Uterus (tissue), 3 donors: ENCODE measurements at regions not wholly inside any gene's neighbourhood (a gene's known extent, or its start where the extent isn't known, plus 50 kb on each side); places are given as distances from the start of the nearest gene placed in this dataset.
"Not testable (repeated sequence)": the region's sequence is repeated elsewhere in the genome, so short reads cannot be mapped to it uniquely, and the experiment has no call there.

ENCODE experiments used
- DNase-seq, 2 donors: peaks; one replicate each; pipeline ENCODE4 v3.0.0-alpha.2; 2019 to 2020
- H3K27ac ChIP-seq, 2 donors: fragments of 200-600 bp; sonication (generic); 1 replicate in 1 of 2; 2 replicates in 1 of 2; pipeline ENCODE4 v1.5.1; 2016 to 2018
- H3K27me3 ChIP-seq, 2 donors: fragments of 200-600 bp; sonication (generic); one replicate each; pipeline ENCODE4 v1.5.1; 2018 to 2019; ENCODE audit warnings: control low read depth in 1 of 2
- H3K36me3 ChIP-seq, 2 donors: fragments of 200-600 bp; sonication (generic); one replicate each; pipeline ENCODE4 v1.5.1; 2019; ENCODE audit warnings: control low read depth in 1 of 2
- H3K4me1 ChIP-seq, 2 donors: fragments of 200-600 bp; sonication (generic); one replicate each; pipeline ENCODE4 v1.5.1; 2018 to 2019; ENCODE audit warnings: control low read depth in 1 of 2
- H3K4me3 ChIP-seq, 2 donors: fragments of 200-600 bp; sonication (generic); 1 replicate in 1 of 2; 2 replicates in 1 of 2; pipeline ENCODE4 v1.5.1; 2018 to 2019; ENCODE audit warnings: mild to moderate bottlenecking in 1 of 2
- H3K9me3 ChIP-seq, 2 donors: fragments of 200-600 bp; sonication (generic); one replicate each; pipeline ENCODE4 v1.5.1; 2019; ENCODE audit warnings: control low read depth in 1 of 2
- CTCF ChIP-seq, 4 experiments: fragments of 200-600 bp in 2 of 4; fragments of 450-650 bp in 2 of 4; sonication (generic) in 2 of 4; IDR thresholded peaks; one replicate each; pipeline ENCODE4 v1.5.1; 2016 to 2019; ENCODE audit warnings: antibody characterized with exemption in 4 of 4, mild to moderate bottlenecking in 2 of 4, moderate library complexity in 1 of 4
- POLR2A ChIP-seq, 2 donors: fragments of 450-650 bp; IDR thresholded peaks; one replicate each; pipeline ENCODE4 v1.6.1; 2016; ENCODE audit warnings: antibody characterized with exemption in 2 of 2, mild to moderate bottlenecking in 1 of 2, moderate library complexity in 1 of 2
- intact Hi-C: fragments of 100-400 bp; cut with DNase I; formaldehyde crosslinking; loops from one replicate; pipeline ENCODE4 v1.15.1; 2023; ENCODE audit warnings: low total_unique reads
- donor health status: DM: yes; HTN: yes; CAD: no.

- H3K4me1 ChIP-seq = no peaks in the 10 kb centered on the region
- no peaks in the 10 kb centered on the region for H3K9me3 ChIP-seq
- DNase-seq = no peak
- H3K36me3 ChIP-seq = no peaks in the 10 kb centered on the region
- H3K27me3 ChIP-seq = no peaks in the 10 kb centered on the region
- H3K27ac ChIP-seq = no peak overlapping the region
- no peak overlapping the region for H3K4me3 ChIP-seq
- TF ChIP-seq CTCF (IDR thresholded peaks at IDR 0.05) (no peak), POLR2A (IDR thresholded peaks at IDR 0.05) (no peak)
- intact Hi-C loops = loop anchor here (5.0 to 10.0 kb wide), 2 partner anchors 465 to 688 kb away; no protein-coding TSS in a partner anchor
Observed at GRCh38 chr2:182652326-182652725, 63.7 kb upstream of the DNAJC10 start.

GRCh38 chr2:182655750-182656149 lies 60.3 kb upstream of the DNAJC10 start:
- Histone ChIP-seq H3K4me1 (no peaks in the 10 kb centered on the region), H3K36me3 (no peaks in the 10 kb centered on the region)
- intact Hi-C loops = loop anchor here (10.0 kb wide), 1 partner anchor 691 kb away; no protein-coding TSS in a partner anchor

GRCh38 chr2:182664212-182664611 lies 51.8 kb upstream of the DNAJC10 start:
- Histone ChIP-seq H3K27me3 (no peaks in the 10 kb centered on the region), H3K36me3 (no peaks in the 10 kb centered on the region), H3K27ac (no peak overlapping the region), H3K4me1 (no peaks in the 10 kb centered on the region), H3K4me3 (no peak overlapping the region), H3K9me3 (no peaks in the 10 kb centered on the region)
- intact Hi-C loops = no loop called here
- DNase-seq = no peak
- TF ChIP-seq POLR2A (IDR thresholded peaks at IDR 0.05) (no peak), CTCF (IDR thresholded peaks at IDR 0.05) (no peak)

More at GRCh38 chr2:182655750-182656149, 60.3 kb upstream of the DNAJC10 start:
- H3K4me3 ChIP-seq = no peak overlapping the region
- no peak for DNase-seq
- H3K27me3 ChIP-seq = no peaks in the 10 kb centered on the region
- TF ChIP-seq CTCF (IDR thresholded peaks at IDR 0.05) (no peak), POLR2A (IDR thresholded peaks at IDR 0.05) (no peak)
- no peaks in the 10 kb centered on the region for H3K9me3 ChIP-seq
- no peak overlapping the region for H3K27ac ChIP-seq

GRCh38 chr2:182665500-182665899 lies 50.6 kb upstream of the DNAJC10 start:
- intact Hi-C loops, H3K4me3 ChIP-seq, H3K36me3 ChIP-seq, H3K27ac ChIP-seq, H3K9me3 ChIP-seq, H3K4me1 ChIP-seq, H3K27me3 ChIP-seq, DNase-seq: not testable (repeated sequence)
